PC-3 (cell line): ENCODE measurements at regions not wholly inside any gene's neighbourhood (a gene's known extent, or its start where the extent isn't known, plus 50 kb on each side); places are given as distances from the start of the nearest gene placed in this dataset.

ENCODE experiments used
- ATAC-seq: fragments of 200-7000 bp; cut with Tn5 transposase; 2 replicates; pipeline ENCODE4 v1.9.1; 2020; ENCODE audit warnings: mild to moderate bottlenecking, moderate library complexity
- BruUV-seq: library from RNA; stranded (reverse); fragments of 400-500 nt; replicated peaks from 2 replicates; lab custom pipeline; 2021; lab: Mats Ljungman, UMichigan
- CTCF ChIA-PET: fragments of 300-600 bp; sonication (Branson Sonifier 250); formaldehyde crosslinking; loops from one replicate; lab custom pipeline; 2022; ENCODE audit warnings: antibody characterized with exemption; lab: Charles Lee
- POLR2A ChIA-PET: fragments of 300-600 bp; sonication (Branson Sonifier 250); formaldehyde crosslinking; loops from one replicate; lab custom pipeline; 2022; ENCODE audit warnings: antibody characterized with exemption; ENCODE audit not compliant: unreplicated experiment; lab: Charles Lee
- DNase-seq: peaks from one replicate; pipeline ENCODE4 v3.0.0-alpha.2; 2015
- H2AFZ ChIP-seq: fragments of 300-600 bp; sonication (generic); 2 replicates; pipeline ENCODE4 v1.6.0; 2016; ENCODE audit warnings: antibody characterized with exemption, low read length
- H3F3A ChIP-seq: fragments of 300-600 bp; sonication (generic); one replicate; pipeline ENCODE4 v1.6.0; 2017; ENCODE audit warnings: antibody characterized with exemption, low read length, control low read depth, mild to moderate bottlenecking; ENCODE audit not compliant: unreplicated experiment
- H3K27ac ChIP-seq: fragments of 300-600 bp; sonication (generic); 2 replicates; pipeline ENCODE4 v1.5.1; 2016; ENCODE audit warnings: mild to moderate bottlenecking, low read length
- H3K27me3 ChIP-seq: fragments of 300-600 bp; sonication (generic); 2 replicates; pipeline ENCODE4 v1.6.1; 2016; ENCODE audit warnings: low read length, mixed read lengths
- H3K36me3 ChIP-seq: fragments of 300-600 bp; sonication (generic); 2 replicates; pipeline ENCODE4 v1.6.1; 2016; ENCODE audit warnings: low read depth, mixed run types, low read length, mixed read lengths
- H3K4me1 ChIP-seq: fragments of 300-600 bp; sonication (generic); 2 replicates; pipeline ENCODE4 v1.5.1; 2016; ENCODE audit warnings: low read length; ENCODE audit not compliant: insufficient read depth
- H3K4me2 ChIP-seq: fragments of 300-600 bp; sonication (generic); 2 replicates; pipeline ENCODE4 v1.6.0; 2016; ENCODE audit warnings: low read length
- H3K4me3 ChIP-seq: fragments of 300-600 bp; sonication (generic); 2 replicates; pipeline ENCODE4 v1.5.1; 2016; ENCODE audit warnings: mild to moderate bottlenecking, low read length, mixed read lengths
- H3K79me2 ChIP-seq: fragments of 300-600 bp; sonication (generic); 2 replicates; pipeline ENCODE4 v1.6.1; 2017; ENCODE audit warnings: low read length, mixed read lengths
- H3K9ac ChIP-seq: fragments of 300-600 bp; sonication (generic); 2 replicates; pipeline ENCODE4 v1.6.0; 2016; ENCODE audit warnings: mild to moderate bottlenecking, low read length
- H3K9me2 ChIP-seq: fragments of 300-600 bp; sonication (generic); replicated peaks from 2 replicates; pipeline ENCODE4 v1.6.1; 2016; ENCODE audit warnings: mixed run types, low read length, mixed read lengths
- H3K9me3 ChIP-seq: fragments of 300-600 bp; sonication (generic); 2 replicates; pipeline ENCODE4 v1.6.1; 2016; ENCODE audit warnings: low read length, mixed read lengths
- H4K20me1 ChIP-seq: fragments of 300-600 bp; sonication (generic); 2 replicates; pipeline ENCODE4 v1.6.1; 2016; ENCODE audit warnings: low read length, mixed read lengths
- CTCF ChIP-seq: fragments of 300-600 bp; sonication (generic); conservative IDR thresholded peaks from 2 replicates; pipeline ENCODE4 v1.5.1; 2017; ENCODE audit warnings: antibody characterized with exemption, low read depth, mild to moderate bottlenecking, low read length
- EZH2 ChIP-seq: fragments of 300-600 bp; sonication (generic); IDR thresholded peaks from one replicate; pipeline ENCODE4 v1.6.1; 2017; ENCODE audit warnings: antibody characterized with exemption, mild to moderate bottlenecking, low read length; ENCODE audit not compliant: unreplicated experiment
- EZH2phosphoT487 ChIP-seq: fragments of 300-600 bp; sonication (generic); IDR thresholded peaks from 2 replicates; pipeline ENCODE4 v1.6.1; 2018; ENCODE audit warnings: mild to moderate bottlenecking, antibody characterized with exemption, low read length, borderline replicate concordance
- intact Hi-C: fragments of 100-400 bp; cut with micrococcal nuclease; formaldehyde crosslinking; loops from 2 replicates; pipeline ENCODE4 v1.9.0; 2023

DNA sequence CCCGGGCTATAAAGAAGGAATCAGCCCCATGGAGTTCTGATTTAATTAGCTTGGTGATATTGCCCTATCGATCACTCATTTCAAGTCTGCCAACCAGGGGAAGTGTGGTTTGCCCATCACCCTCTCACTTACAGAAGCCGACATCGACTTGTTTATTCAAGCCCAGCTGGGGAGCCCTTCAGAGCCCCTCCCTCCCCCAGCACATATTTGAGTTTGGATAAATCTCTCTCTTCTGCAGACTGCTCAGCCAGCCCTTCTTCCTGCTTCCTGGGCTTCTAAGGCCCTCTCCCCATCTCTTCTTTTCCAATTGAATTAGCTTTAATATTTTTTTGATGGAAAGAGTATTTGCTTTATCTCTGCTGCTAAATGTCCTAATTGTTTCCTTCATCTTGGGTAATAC lies 299.0 kb downstream of the MIAT start:
- Histone ChIP-seq H3K4me2 (no peak overlapping the region), H3K9me3 (no peaks in the 10 kb centered on the region), H3K27ac (no peak overlapping the region), H3K36me3 (no peaks in the 10 kb centered on the region), H3K9me2 (no peaks in the 10 kb centered on the region), H2AFZ (no peak overlapping the region), H3K4me3 (no peak overlapping the region), H3K79me2 (no peaks in the 10 kb centered on the region), H3K4me1 (no peaks in the 10 kb centered on the region), H3F3A (no peaks in the 10 kb centered on the region), H3K27me3 (0 out of 2 replicates have a peak, but pooled peaks cover 15% of the 10 kb centered on the region), H3K9ac (no peak overlapping the region), H4K20me1 (no peaks in the 10 kb centered on the region)
- POLR2A ChIA-PET, result no interaction called here
- intact Hi-C loops, result no loop called here
- TF ChIP-seq EZH2 (no peak), EZH2phosphoT487 (no peak)
- BruUV-seq, result no TSS peak
- ATAC-seq (no peak), DNase-seq (no peak)
- CTCF ChIA-PET, result no interaction called here

GRCh38 chr22:26957176-26957575 lies 299.8 kb downstream of the MIAT start:
- no peaks in the 10 kb centered on the region for H3F3A ChIP-seq
- H3K9me3 ChIP-seq, result no peaks in the 10 kb centered on the region
- no peaks in the 10 kb centered on the region for H3K9me2 ChIP-seq
- no peak overlapping the region for H3K9ac ChIP-seq
- no peaks in the 10 kb centered on the region for H3K79me2 ChIP-seq
- ChIA-PET CTCF (no interaction called here), POLR2A (no interaction called here)
- H3K4me2 ChIP-seq, result no peak overlapping the region
- no peak for TF ChIP-seq EZH2phosphoT487
- no peak for TF ChIP-seq CTCF
- no peak for TF ChIP-seq EZH2
- no TSS peak for BruUV-seq
- H3K27ac ChIP-seq, result no peak overlapping the region
- no peaks in the 10 kb centered on the region for H4K20me1 ChIP-seq
- no peak for DNase-seq
- H2AFZ ChIP-seq, result no peak overlapping the region
- intact Hi-C loops, result no loop called here
- no peaks in the 10 kb centered on the region for H3K4me1 ChIP-seq
- H3K27me3 ChIP-seq, result 0 out of 2 replicates have a peak, but pooled peaks cover 15% of the 10 kb centered on the region
- ATAC-seq, result no peak
- H3K4me3 ChIP-seq, result no peak overlapping the region
- no peaks in the 10 kb centered on the region for H3K36me3 ChIP-seq

GRCh38 chr22:26957897-26958296 lies 300.5 kb downstream of the MIAT start:
- Histone ChIP-seq H3K4me1 (no peaks in the 10 kb centered on the region), H4K20me1 (no peaks in the 10 kb centered on the region), H2AFZ (no peak overlapping the region), H3K9me3 (no peaks in the 10 kb centered on the region), H3K27me3 (0 out of 2 replicates have a peak, but pooled peaks cover 11% of the 10 kb centered on the region), H3K4me3 (no peak overlapping the region), H3K27ac (no peak overlapping the region), H3K9me2 (no peaks in the 10 kb centered on the region), H3K36me3 (no peaks in the 10 kb centered on the region), H3K9ac (no peak overlapping the region), H3K79me2 (no peaks in the 10 kb centered on the region), H3F3A (no peaks in the 10 kb centered on the region), H3K4me2 (no peak overlapping the region)
- BruUV-seq, result no TSS peak
- ChIA-PET CTCF (no interaction called here), POLR2A (no interaction called here)
- intact Hi-C loops, result no loop called here
- TF ChIP-seq EZH2 (no peak), CTCF (no peak), EZH2phosphoT487 (no peak)
- no peak for DNase-seq
- no peak for ATAC-seq
